ENCODE measurements at regions not wholly inside any gene's neighbourhood (a gene's known extent, or its start where the extent isn't known, plus 50 kb on each side); places are given as distances from the start of the nearest gene placed in this dataset.

DNA sequence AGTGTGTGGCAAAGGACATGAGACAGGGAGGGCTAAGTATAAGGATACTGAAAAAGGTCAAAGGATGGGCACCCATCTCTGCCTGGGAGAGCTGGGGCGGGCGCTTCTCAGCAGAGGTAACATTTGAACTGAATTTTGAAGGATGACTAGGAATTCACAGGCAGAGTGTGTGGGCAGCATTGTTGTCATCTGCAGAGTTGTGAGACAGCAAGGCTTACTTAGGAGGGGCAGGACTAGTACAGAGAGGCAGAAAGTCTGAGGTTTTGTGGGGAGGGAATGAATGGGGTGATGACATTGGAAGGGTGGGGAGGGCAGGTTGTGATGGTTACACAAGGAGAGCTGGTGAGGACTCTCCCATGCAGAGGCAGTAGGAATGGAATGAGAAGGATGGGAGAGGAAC, 84.1 kb upstream of the PRR23C start:
- no peak overlapping the region for H3K9ac ChIP-seq (ENCODE audit: insufficient read depth, low read depth, low read length)
- no peak overlapping the region for H3K27ac ChIP-seq (ENCODE audit: extremely low read length, insufficient read depth, low read length)
- ChIA-PET CTCF (ENCODE audit: low intra/inter-chr PET ratio, low total read pairs) (no interaction called here), POLR2A (no interaction called here)
- in situ Hi-C loops (cut with HindIII; ENCODE audit: extremely low pct_ligation_motif_present, low pct_unique_long_range_greater_than_20kb): no loop called here
- H3K4me2 ChIP-seq (ENCODE audit: low read depth, low read length): no peak overlapping the region
- 15% methylated on average over 2 of the region's 2 CpGs for WGBS (ENCODE audit: low lambda C conversion rate)
- no peak overlapping the region for H2AFZ ChIP-seq (ENCODE audit: low read length)
- H3K4me1 ChIP-seq (ENCODE audit: insufficient read depth, low read length): no peaks in the 10 kb centered on the region
- FAIRE-seq (no peak), DNase-seq (ENCODE audit: low spot score) (no peak), ATAC-seq (no peak)
- no peaks in the 10 kb centered on the region for H3K9me3 ChIP-seq (ENCODE audit: low read length)
- intact Hi-C loops (cut with micrococcal nuclease; ENCODE audit: unreplicated experiment): no loop called here
- no peaks in the 10 kb centered on the region for H3K79me2 ChIP-seq (ENCODE audit: insufficient read depth, low read length)
- no peak overlapping the region for H3K4me3 ChIP-seq (replicated peaks in 1 of 3; ENCODE audit: insufficient read depth in 1 of 3, low read depth in 2 of 3, low read length in 3 of 3)
- no TSS peak for BruUV-seq (replicated peaks)
- H3K27me3 ChIP-seq (ENCODE audit: control insufficient read depth in 1 of 2, insufficient read depth in 2 of 2, low read length in 2 of 2): no peaks in the 10 kb centered on the region
- H4K20me1 ChIP-seq (ENCODE audit: insufficient read depth, low read length): no peaks in the 10 kb centered on the region
- H3K36me3 ChIP-seq (replicated peaks in 1 of 2; ENCODE audit: control insufficient read depth in 1 of 2, insufficient read depth in 2 of 2, low read length in 2 of 2): no peaks in the 10 kb centered on the region
- TF ChIP-seq ZNF136 (CRISPR knock-in tag; IDR thresholded peaks at IDR 0.05; ENCODE audit: low read depth) (no peak), FLYWCH1 (CRISPR knock-in tag; IDR thresholded peaks at IDR 0.05) (no peak), ZNF777 (CRISPR knock-in tag; IDR thresholded peaks at IDR 0.05) (no peak), ZMYM4 (CRISPR knock-in tag; IDR thresholded peaks at IDR 0.05) (no peak), ZNF367 (CRISPR knock-in tag; IDR thresholded peaks at IDR 0.05; ENCODE audit: borderline replicate concordance) (no peak), ZNF605 (CRISPR knock-in tag; IDR thresholded peaks at IDR 0.05) (no peak), ZNF577 (CRISPR knock-in tag; IDR thresholded peaks at IDR 0.05; ENCODE audit: borderline replicate concordance, low read depth) (no peak), TMF1 (CRISPR knock-in tag; IDR thresholded peaks at IDR 0.05; ENCODE audit: low read depth) (no peak)
- TF ChIP-seq, protein P1, sequence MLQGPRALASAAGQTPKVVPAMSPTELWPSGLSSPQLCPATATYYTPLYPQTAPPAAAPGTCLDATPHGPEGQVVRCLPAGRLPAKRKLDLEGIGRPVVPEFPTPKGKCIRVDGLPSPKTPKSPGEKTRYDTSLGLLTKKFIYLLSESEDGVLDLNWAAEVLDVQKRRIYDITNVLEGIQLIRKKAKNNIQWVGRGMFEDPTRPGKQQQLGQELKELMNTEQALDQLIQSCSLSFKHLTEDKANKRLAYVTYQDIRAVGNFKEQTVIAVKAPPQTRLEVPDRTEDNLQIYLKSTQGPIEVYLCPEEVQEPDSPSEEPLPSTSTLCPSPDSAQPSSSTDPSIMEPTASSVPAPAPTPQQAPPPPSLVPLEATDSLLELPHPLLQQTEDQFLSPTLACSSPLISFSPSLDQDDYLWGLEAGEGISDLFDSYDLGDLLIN (CRISPR knock-in tag; IDR thresholded peaks at IDR 0.05; ENCODE audit: borderline replicate concordance): no peak
- TF ChIP-seq, protein P2, sequence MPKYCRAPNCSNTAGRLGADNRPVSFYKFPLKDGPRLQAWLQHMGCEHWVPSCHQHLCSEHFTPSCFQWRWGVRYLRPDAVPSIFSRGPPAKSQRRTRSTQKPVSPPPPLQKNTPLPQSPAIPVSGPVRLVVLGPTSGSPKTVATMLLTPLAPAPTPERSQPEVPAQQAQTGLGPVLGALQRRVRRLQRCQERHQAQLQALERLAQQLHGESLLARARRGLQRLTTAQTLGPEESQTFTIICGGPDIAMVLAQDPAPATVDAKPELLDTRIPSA (CRISPR knock-in tag; IDR thresholded peaks at IDR 0.05; ENCODE audit: borderline replicate concordance): no peak
- TF ChIP-seq, protein P3, sequence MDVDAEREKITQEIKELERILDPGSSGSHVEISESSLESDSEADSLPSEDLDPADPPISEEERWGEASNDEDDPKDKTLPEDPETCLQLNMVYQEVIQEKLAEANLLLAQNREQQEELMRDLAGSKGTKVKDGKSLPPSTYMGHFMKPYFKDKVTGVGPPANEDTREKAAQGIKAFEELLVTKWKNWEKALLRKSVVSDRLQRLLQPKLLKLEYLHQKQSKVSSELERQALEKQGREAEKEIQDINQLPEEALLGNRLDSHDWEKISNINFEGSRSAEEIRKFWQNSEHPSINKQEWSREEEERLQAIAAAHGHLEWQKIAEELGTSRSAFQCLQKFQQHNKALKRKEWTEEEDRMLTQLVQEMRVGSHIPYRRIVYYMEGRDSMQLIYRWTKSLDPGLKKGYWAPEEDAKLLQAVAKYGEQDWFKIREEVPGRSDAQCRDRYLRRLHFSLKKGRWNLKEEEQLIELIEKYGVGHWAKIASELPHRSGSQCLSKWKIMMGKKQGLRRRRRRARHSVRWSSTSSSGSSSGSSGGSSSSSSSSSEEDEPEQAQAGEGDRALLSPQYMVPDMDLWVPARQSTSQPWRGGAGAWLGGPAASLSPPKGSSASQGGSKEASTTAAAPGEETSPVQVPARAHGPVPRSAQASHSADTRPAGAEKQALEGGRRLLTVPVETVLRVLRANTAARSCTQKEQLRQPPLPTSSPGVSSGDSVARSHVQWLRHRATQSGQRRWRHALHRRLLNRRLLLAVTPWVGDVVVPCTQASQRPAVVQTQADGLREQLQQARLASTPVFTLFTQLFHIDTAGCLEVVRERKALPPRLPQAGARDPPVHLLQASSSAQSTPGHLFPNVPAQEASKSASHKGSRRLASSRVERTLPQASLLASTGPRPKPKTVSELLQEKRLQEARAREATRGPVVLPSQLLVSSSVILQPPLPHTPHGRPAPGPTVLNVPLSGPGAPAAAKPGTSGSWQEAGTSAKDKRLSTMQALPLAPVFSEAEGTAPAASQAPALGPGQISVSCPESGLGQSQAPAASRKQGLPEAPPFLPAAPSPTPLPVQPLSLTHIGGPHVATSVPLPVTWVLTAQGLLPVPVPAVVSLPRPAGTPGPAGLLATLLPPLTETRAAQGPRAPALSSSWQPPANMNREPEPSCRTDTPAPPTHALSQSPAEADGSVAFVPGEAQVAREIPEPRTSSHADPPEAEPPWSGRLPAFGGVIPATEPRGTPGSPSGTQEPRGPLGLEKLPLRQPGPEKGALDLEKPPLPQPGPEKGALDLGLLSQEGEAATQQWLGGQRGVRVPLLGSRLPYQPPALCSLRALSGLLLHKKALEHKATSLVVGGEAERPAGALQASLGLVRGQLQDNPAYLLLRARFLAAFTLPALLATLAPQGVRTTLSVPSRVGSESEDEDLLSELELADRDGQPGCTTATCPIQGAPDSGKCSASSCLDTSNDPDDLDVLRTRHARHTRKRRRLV (CRISPR knock-in tag; IDR thresholded peaks at IDR 0.05): no peak
